Glutamatergic neuron (in vitro differentiated cells): ENCODE measurements at regions not wholly inside any gene's neighbourhood (a gene's known extent, or its start where the extent isn't known, plus 50 kb on each side); places are given as distances from the start of the nearest gene placed in this dataset.
A peak's percentile ranks its signal among the peaks of the same experiment; 100 is the strongest.

Experiments used
- DNase-seq: peaks from one replicate; pipeline ENCODE4 v3.0.0; 2022
- H3K27ac Mint-ChIP-seq: one replicate; pipeline ENCODE4 v1.8.0; 2020; ENCODE audit warnings: mild to moderate bottlenecking, mixed read lengths, inconsistent platforms; ENCODE audit not compliant: unreplicated experiment
- H3K27me3 Mint-ChIP-seq: one replicate; pipeline ENCODE4 v1.8.0; 2020; ENCODE audit warnings: mild to moderate bottlenecking, moderate library complexity, mixed read lengths, inconsistent platforms; ENCODE audit not compliant: unreplicated experiment
- H3K36me3 Mint-ChIP-seq: one replicate; pipeline ENCODE4 v1.8.0; 2020; ENCODE audit warnings: mild to moderate bottlenecking, mixed read lengths, inconsistent platforms; ENCODE audit not compliant: unreplicated experiment
- H3K4me1 Mint-ChIP-seq: one replicate; pipeline ENCODE4 v1.8.0; 2020; ENCODE audit warnings: mild to moderate bottlenecking, low read depth, mixed read lengths, inconsistent platforms; ENCODE audit not compliant: unreplicated experiment
- H3K4me3 Mint-ChIP-seq: one replicate; pipeline ENCODE4 v1.8.0; 2020; ENCODE audit warnings: mild to moderate bottlenecking, mixed read lengths, inconsistent platforms; ENCODE audit not compliant: unreplicated experiment
- H3K9me3 Mint-ChIP-seq: one replicate; pipeline ENCODE4 v1.8.0; 2020; ENCODE audit warnings: mild to moderate bottlenecking, moderate library complexity, mixed read lengths, inconsistent platforms; ENCODE audit not compliant: unreplicated experiment
- CTCF ChIP-seq: fragments of 200-600 bp; sonication (generic); IDR thresholded peaks from one replicate; pipeline ENCODE4 v1.5.0; 2021; ENCODE audit not compliant: partially characterized antibody, unreplicated experiment

DNA sequence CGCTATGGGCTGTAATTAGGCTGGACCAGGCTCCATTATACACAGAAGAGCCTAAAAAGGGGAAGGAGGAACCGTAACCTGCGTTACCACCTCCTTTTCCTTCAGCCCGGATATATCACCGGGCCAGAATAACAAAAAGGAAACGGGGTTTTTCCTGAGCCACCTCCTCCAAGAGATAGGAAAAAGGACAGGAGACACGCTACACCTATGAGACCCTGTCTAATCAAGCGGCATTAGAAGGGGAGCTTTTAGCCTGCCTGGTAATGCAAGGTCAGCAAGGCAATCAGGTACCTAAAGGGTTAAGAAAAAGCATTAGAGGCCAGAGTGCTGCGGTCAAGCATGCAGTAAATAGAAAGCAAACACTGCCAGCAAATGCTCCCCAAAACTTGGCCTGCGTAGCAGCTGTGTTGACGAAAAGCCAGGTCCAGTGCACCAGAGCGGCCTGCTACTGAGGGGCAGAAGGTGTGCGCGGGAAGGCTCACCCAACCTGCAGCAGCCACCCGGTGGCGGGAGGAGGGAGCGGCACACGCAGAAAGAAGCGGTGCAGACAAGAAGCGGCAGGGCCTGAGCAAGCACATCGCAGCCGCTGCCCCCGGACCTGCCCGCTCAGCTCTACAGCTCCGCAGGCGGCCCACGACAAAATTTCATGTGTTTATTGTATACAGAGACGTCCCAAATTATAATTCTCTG is 1466.1 kb downstream of the UQCRFS1 start:
- no peaks in the 10 kb centered on the region for H3K4me1 Mint-ChIP-seq
- peak; percentile 52 for DNase-seq
- peaks cover 3% of the 10 kb centered on the region for H3K27me3 Mint-ChIP-seq
- no peak overlapping the region for H3K27ac Mint-ChIP-seq
- peaks cover 6% of the 10 kb centered on the region for H3K9me3 Mint-ChIP-seq
- H3K36me3 Mint-ChIP-seq, result peaks cover 25% of the 10 kb centered on the region
- no peak overlapping the region for H3K4me3 Mint-ChIP-seq
- no peak for TF ChIP-seq CTCF

GRCh38 chr19:27745978-27746542 is 1466.9 kb downstream of the UQCRFS1 start:
- DNase-seq, result no peak
- H3K9me3 Mint-ChIP-seq, result peaks cover 8% of the 10 kb centered on the region
- no peaks in the 10 kb centered on the region for H3K4me1 Mint-ChIP-seq
- H3K27ac Mint-ChIP-seq, result no peak overlapping the region
- H3K36me3 Mint-ChIP-seq, result peaks cover 27% of the 10 kb centered on the region
- no peak for TF ChIP-seq CTCF
- no peak overlapping the region for H3K4me3 Mint-ChIP-seq
- H3K27me3 Mint-ChIP-seq, result peaks cover 7% of the 10 kb centered on the region

- no peak overlapping the region for H3K27ac Mint-ChIP-seq
- H3K4me1 Mint-ChIP-seq, result no peaks in the 10 kb centered on the region
These were observed 1467.8 kb downstream of the UQCRFS1 start for GRCh38 chr19:27744926-27745768.

DNA sequence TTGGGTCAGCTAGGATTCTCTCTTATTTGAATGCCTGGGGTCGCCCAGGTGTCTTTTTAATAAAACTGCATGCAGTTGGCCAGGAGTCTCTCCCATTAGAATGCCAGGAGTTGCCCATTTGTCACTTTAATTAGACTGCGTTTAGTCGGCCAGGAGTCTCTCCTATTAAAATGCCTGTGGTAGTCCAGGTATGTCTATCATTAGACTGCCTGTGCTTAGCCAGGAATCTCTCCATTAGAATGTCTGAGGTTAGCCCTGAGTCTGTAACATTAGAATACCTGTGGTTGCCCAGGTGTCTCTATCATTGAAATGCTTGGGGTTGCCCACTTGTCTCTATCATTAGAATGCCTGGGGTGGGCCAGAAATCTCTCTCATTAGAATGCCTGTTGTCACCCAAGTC is 1470.9 kb downstream of the UQCRFS1 start:
- no peak overlapping the region for H3K27ac Mint-ChIP-seq
- no peak for TF ChIP-seq CTCF
- H3K36me3 Mint-ChIP-seq, result peaks cover 65% of the 10 kb centered on the region
- peaks cover 26% of the 10 kb centered on the region for H3K9me3 Mint-ChIP-seq
- no peaks in the 10 kb centered on the region for H3K4me1 Mint-ChIP-seq
- H3K27me3 Mint-ChIP-seq, result peaks cover 6% of the 10 kb centered on the region
- no peak overlapping the region for H3K4me3 Mint-ChIP-seq
- no peak for DNase-seq

More at GRCh38 chr19:27744926-27745768, 1467.8 kb downstream of the UQCRFS1 start:
- H3K9me3 Mint-ChIP-seq, result peaks cover 14% of the 10 kb centered on the region
- TF ChIP-seq CTCF, result no peak
- no peak overlapping the region for H3K4me3 Mint-ChIP-seq
- peaks cover 36% of the 10 kb centered on the region for H3K36me3 Mint-ChIP-seq
- H3K27me3 Mint-ChIP-seq, result peaks cover 8% of the 10 kb centered on the region
- no peak for DNase-seq

GRCh38 chr19:27741236-27741635 is 1471.7 kb downstream of the UQCRFS1 start:
- H3K27me3 Mint-ChIP-seq, result peaks cover 9% of the 10 kb centered on the region
- no peak overlapping the region for H3K4me3 Mint-ChIP-seq
- DNase-seq, result no peak
- peaks cover 32% of the 10 kb centered on the region for H3K9me3 Mint-ChIP-seq
- TF ChIP-seq CTCF, result no peak
- peaks cover 73% of the 10 kb centered on the region for H3K36me3 Mint-ChIP-seq
- H3K4me1 Mint-ChIP-seq, result no peaks in the 10 kb centered on the region
- no peak overlapping the region for H3K27ac Mint-ChIP-seq
